ENCODE measurements at regions not wholly inside any gene's neighbourhood (a gene's known extent, or its start where the extent isn't known, plus 50 kb on each side); places are given as distances from the start of the nearest gene placed in this dataset.

DNA sequence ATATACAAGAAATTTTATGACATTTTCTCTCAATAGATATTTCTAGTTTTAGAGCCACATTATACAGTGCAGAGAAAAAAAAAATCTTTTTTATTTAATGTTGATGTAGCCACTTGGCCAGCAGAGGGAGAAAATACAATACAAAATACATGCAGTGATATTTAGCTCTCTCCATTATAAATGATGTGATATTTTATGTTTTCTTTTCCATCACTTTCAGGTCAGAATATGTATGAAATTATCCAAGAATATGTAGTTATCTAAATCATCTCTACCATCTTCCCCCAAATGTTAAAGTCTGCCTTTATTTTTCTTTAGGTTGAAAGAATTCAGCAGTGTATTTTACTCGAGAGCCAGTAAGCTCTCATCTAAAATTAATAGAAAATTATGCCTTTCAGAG lies 533.6 kb upstream of the FSHR start:
- TF ChIP-seq CTCF (IDR thresholded peaks at IDR 0.05) (peak; percentile 60), EZH2phosphoT487 (IDR thresholded peaks at IDR 0.05; ENCODE audit: borderline replicate concordance, low read depth) (no peak), EP300 (IDR thresholded peaks at IDR 0.05; ENCODE audit: borderline replicate concordance in 1 of 2, low read depth in 1 of 2, low read length in 1 of 2) (no peak), TAF1 (IDR thresholded peaks at IDR 0.05; ENCODE audit: borderline replicate concordance, low read depth, low read length) (no peak), POLR2AphosphoS5 (IDR thresholded peaks at IDR 0.05; ENCODE audit: low read depth, low read length) (no peak), YY1 (IDR thresholded peaks at IDR 0.05; ENCODE audit: low read depth) (no peak), MXI1 (IDR thresholded peaks at IDR 0.05; ENCODE audit: low read depth, low read length) (no peak), REST (IDR thresholded peaks at IDR 0.05; ENCODE audit: low read depth, low read length) (no peak), JUND (IDR thresholded peaks at IDR 0.05) (no peak), TCF12 (IDR thresholded peaks at IDR 0.05) (no peak)
- TF ChIP-seq, protein P1, sequence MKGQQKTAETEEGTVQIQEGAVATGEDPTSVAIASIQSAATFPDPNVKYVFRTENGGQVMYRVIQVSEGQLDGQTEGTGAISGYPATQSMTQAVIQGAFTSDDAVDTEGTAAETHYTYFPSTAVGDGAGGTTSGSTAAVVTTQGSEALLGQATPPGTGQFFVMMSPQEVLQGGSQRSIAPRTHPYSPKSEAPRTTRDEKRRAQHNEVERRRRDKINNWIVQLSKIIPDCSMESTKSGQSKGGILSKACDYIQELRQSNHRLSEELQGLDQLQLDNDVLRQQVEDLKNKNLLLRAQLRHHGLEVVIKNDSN (IDR thresholded peaks at IDR 0.05; ENCODE audit: borderline replicate concordance, low read depth), result no peak
- TF ChIP-seq, protein P2, sequence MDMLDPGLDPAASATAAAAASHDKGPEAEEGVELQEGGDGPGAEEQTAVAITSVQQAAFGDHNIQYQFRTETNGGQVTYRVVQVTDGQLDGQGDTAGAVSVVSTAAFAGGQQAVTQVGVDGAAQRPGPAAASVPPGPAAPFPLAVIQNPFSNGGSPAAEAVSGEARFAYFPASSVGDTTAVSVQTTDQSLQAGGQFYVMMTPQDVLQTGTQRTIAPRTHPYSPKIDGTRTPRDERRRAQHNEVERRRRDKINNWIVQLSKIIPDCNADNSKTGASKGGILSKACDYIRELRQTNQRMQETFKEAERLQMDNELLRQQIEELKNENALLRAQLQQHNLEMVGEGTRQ (IDR thresholded peaks at IDR 0.05; ENCODE audit: borderline replicate concordance, low read depth, low read length), result no peak

Measured in SK-N-SH (cell line).